Astrocyte of the cerebellum (primary cell): ENCODE measurements at regions not wholly inside any gene's neighbourhood (a gene's known extent, or its start where the extent isn't known, plus 50 kb on each side); places are given as distances from the start of the nearest gene placed in this dataset.
"Not testable (repeated sequence)": the region's sequence is repeated elsewhere in the genome, so short reads cannot be mapped to it uniquely, and the experiment has no call there.

Experiments used
- DNase-seq: peaks from one replicate; pipeline ENCODE4 v3.0.0-alpha.2; 2011; ENCODE audit warnings: low read depth
- H3K4me3 ChIP-seq: 2 replicates; pipeline ENCODE4 v1.5.1; 2011; ENCODE audit warnings: mild to moderate bottlenecking, low read depth, low read length, moderate library complexity
- CTCF ChIP-seq: IDR thresholded peaks from 2 replicates; pipeline ENCODE4 v1.5.1; 2012; ENCODE audit warnings: low read length, low read depth, moderate library complexity, mild to moderate bottlenecking; ENCODE audit errors: missing control alignments
- in situ Hi-C: cut with HindIII; loops from 2 replicates; pipeline ENCODE4 v1.10.0; 2017; ENCODE audit warnings: low sequenced_read_pairs

GRCh38 chrX:46152756-46153155, 392.5 kb downstream of the ZNF674 start:
- no peak for TF ChIP-seq CTCF
- in situ Hi-C loops, result no loop called here
- H3K4me3 ChIP-seq, result no peak overlapping the region
- no peak for DNase-seq

GRCh38 chrX:46151332-46151731, 393.9 kb downstream of the ZNF674 start:
- DNase-seq, in situ Hi-C loops, H3K4me3 ChIP-seq: not testable (repeated sequence)

GRCh38 chrX:46144566-46144965, 400.7 kb downstream of the ZNF674 start:
- no peak overlapping the region for H3K4me3 ChIP-seq
- no peak for DNase-seq
- no peak for TF ChIP-seq CTCF
- in situ Hi-C loops, result no loop called here

- H3K4me3 ChIP-seq, result no peak overlapping the region
- DNase-seq, result no peak
- in situ Hi-C loops, result no loop called here
- TF ChIP-seq CTCF, result no peak
Observed at GRCh38 chrX:46140272-46140671, 404.9 kb downstream of the ZNF674 start.

GRCh38 chrX:46130247-46130646, 415.0 kb downstream of the ZNF674 start:
- DNase-seq, result no peak
- no peak overlapping the region for H3K4me3 ChIP-seq
- no peak for TF ChIP-seq CTCF
- in situ Hi-C loops, result no loop called here

- no peak for TF ChIP-seq CTCF
- H3K4me3 ChIP-seq, result no peak overlapping the region
- in situ Hi-C loops, result no loop called here
- DNase-seq, result no peak
Observed at GRCh38 chrX:46125111-46125510, 420.1 kb downstream of the ZNF674 start.

GRCh38 chrX:46117234-46117633, 428.0 kb downstream of the ZNF674 start:
- no peak for TF ChIP-seq CTCF
- DNase-seq, result no peak
- H3K4me3 ChIP-seq, result no peak overlapping the region
- in situ Hi-C loops, result no loop called here

GRCh38 chrX:46087310-46087709, 457.9 kb downstream of the ZNF674 start:
- H3K4me3 ChIP-seq, in situ Hi-C loops, DNase-seq: not testable (repeated sequence)

GRCh38 chrX:46080121-46080520, 465.1 kb downstream of the ZNF674 start:
- in situ Hi-C loops, DNase-seq, H3K4me3 ChIP-seq: not testable (repeated sequence)
